MCF 10A (cell line): ENCODE measurements at regions not wholly inside any gene's neighbourhood (a gene's known extent, or its start where the extent isn't known, plus 50 kb on each side); places are given as distances from the start of the nearest gene placed in this dataset.

Experiments
- BruUV-seq: library from RNA; stranded (reverse); fragments of 400-500 nt; replicated peaks from 2 replicates; lab custom pipeline; 2021; lab: Mats Ljungman, UMichigan
- CTCF ChIA-PET: fragments of 300-600 bp; sonication (Branson Sonifier 250); formaldehyde crosslinking; extraction: SDS; loops from one replicate; lab custom pipeline; 2021; ENCODE audit warnings: antibody characterized with exemption, inconsistent platforms; lab: Yijun Ruan, JAX
- POLR2A ChIA-PET: fragments of 300-600, 350-650 bp; sonication (Branson Sonifier 250); formaldehyde crosslinking; extraction: SDS; loops from one replicate; lab custom pipeline; 2020; ENCODE audit warnings: antibody characterized with exemption, inconsistent platforms; lab: Yijun Ruan, JAX
- DNase-seq: peaks from one replicate; pipeline ENCODE4 v3.0.0-alpha.2; 2018; ENCODE audit not compliant: unreplicated experiment
- H3K27ac Mint-ChIP-seq: one replicate; pipeline ENCODE4 v1.8.0; 2022; ENCODE audit warnings: mild to moderate bottlenecking, low read depth, mixed read lengths; ENCODE audit not compliant: unreplicated experiment
- H3K27me3 Mint-ChIP-seq: one replicate; pipeline ENCODE4 v1.8.0; 2022; ENCODE audit warnings: mixed read lengths; ENCODE audit not compliant: insufficient read depth, unreplicated experiment
- H3K36me3 Mint-ChIP-seq: one replicate; pipeline ENCODE4 v1.8.0; 2022; ENCODE audit warnings: mild to moderate bottlenecking, moderate library complexity, mixed read lengths; ENCODE audit not compliant: insufficient read depth, unreplicated experiment
- H3K4me1 Mint-ChIP-seq: one replicate; pipeline ENCODE4 v1.8.0; 2022; ENCODE audit warnings: mixed read lengths; ENCODE audit not compliant: insufficient read depth, unreplicated experiment
- H3K4me3 Mint-ChIP-seq: one replicate; pipeline ENCODE4 v1.8.0; 2022; ENCODE audit warnings: mild to moderate bottlenecking, moderate library complexity, mixed read lengths; ENCODE audit not compliant: unreplicated experiment
- H3K9me3 Mint-ChIP-seq: one replicate; pipeline ENCODE4 v1.8.0; 2022; ENCODE audit warnings: mixed read lengths; ENCODE audit not compliant: unreplicated experiment
- CTCF ChIP-seq: fragments of 200-600 bp; IDR thresholded peaks from one replicate; pipeline ENCODE4 v1.8.0; 2022; ENCODE audit warnings: antibody characterized with exemption, mild to moderate bottlenecking; ENCODE audit not compliant: unreplicated experiment
- intact Hi-C: fragments of 100-400 bp; cut with micrococcal nuclease; formaldehyde crosslinking; loops from 2 replicates; pipeline ENCODE4 v1.14.1; 2022

GRCh38 chr13:47426126-47426849 is 529.4 kb upstream of the HTR2A start:
- Mint-ChIP-seq H3K27me3 (no peaks in the 10 kb centered on the region), H3K36me3 (no peaks in the 10 kb centered on the region), H3K27ac (no peak overlapping the region), H3K4me1 (no peaks in the 10 kb centered on the region), H3K9me3 (no peaks in the 10 kb centered on the region), H3K4me3 (no peak overlapping the region)
- BruUV-seq = no TSS peak
- ChIA-PET CTCF (interaction anchor here (0.6 kb wide), 1 partner anchor 611 kb away, joined by 4 read pairs; no protein-coding TSS in a partner anchor), POLR2A (interaction anchor here (0.7 to 2.6 kb wide), 6 partner anchors 12 to 422 kb away, joined by 3 to 10 read pairs (median 7); no protein-coding TSS in a partner anchor)
- intact Hi-C loops = loop anchor here (10.0 kb wide), 1 partner anchor 169 kb away; no protein-coding TSS in a partner anchor
- no peak for TF ChIP-seq CTCF
- peak; percentile 85 for DNase-seq

- no peak overlapping the region for H3K27ac Mint-ChIP-seq
- H3K9me3 Mint-ChIP-seq = no peaks in the 10 kb centered on the region
- no TSS peak for BruUV-seq
- no peaks in the 10 kb centered on the region for H3K36me3 Mint-ChIP-seq
- ChIA-PET POLR2A (interaction anchor here (0.9 kb wide), 1 partner anchor 82 kb away, joined by 3 read pairs; no protein-coding TSS in a partner anchor), CTCF (interaction anchor here (0.7 to 2.0 kb wide), 2 partner anchors 177 to 354 kb away, joined by 4 to 7 read pairs; no protein-coding TSS in a partner anchor)
- H3K4me3 Mint-ChIP-seq = no peak overlapping the region
- no peak for TF ChIP-seq CTCF
- no peaks in the 10 kb centered on the region for H3K4me1 Mint-ChIP-seq
- intact Hi-C loops = loop anchor here (10.0 kb wide), 1 partner anchor 173 kb away; no protein-coding TSS in a partner anchor
- DNase-seq = no peak
- no peaks in the 10 kb centered on the region for H3K27me3 Mint-ChIP-seq
Observed at GRCh38 chr13:47421525-47421924, 524.7 kb upstream of the HTR2A start.

- H3K4me1 Mint-ChIP-seq = no peaks in the 10 kb centered on the region
- no TSS peak for BruUV-seq
Observed at GRCh38 chr13:47420568-47420967, 523.7 kb upstream of the HTR2A start.

More at GRCh38 chr13:47420568-47420967, 523.7 kb upstream of the HTR2A start:
- Mint-ChIP-seq H3K36me3 (no peaks in the 10 kb centered on the region), H3K27me3 (no peaks in the 10 kb centered on the region), H3K4me3 (no peak overlapping the region), H3K9me3 (no peaks in the 10 kb centered on the region), H3K27ac (peak overlapping the region; percentile 5)
- intact Hi-C loops = loop anchor here (10.0 kb wide), 1 partner anchor 174 kb away; no protein-coding TSS in a partner anchor
- no peak for TF ChIP-seq CTCF
- no peak for DNase-seq
- POLR2A ChIA-PET = interaction anchor here (0.6 to 1.3 kb wide), 4 partner anchors 18 to 178 kb away, joined by 3 to 4 read pairs (median 4); no protein-coding TSS in a partner anchor
- CTCF ChIA-PET = interaction anchor here (0.6 to 2.1 kb wide), 14 partner anchors 10 to 1066 kb away, joined by 3 to 14 read pairs (median 4); no protein-coding TSS in a partner anchor
